Ovary (tissue), 7 donors: ENCODE measurements at regions not wholly inside any gene's neighbourhood (a gene's known extent, or its start where the extent isn't known, plus 50 kb on each side); places are given as distances from the start of the nearest gene placed in this dataset.

ENCODE experiments used
- DNase-seq, 5 donors: peaks; one replicate each; pipeline ENCODE4 v3.0.0-alpha.2; 2019 to 2020
- H3K27ac ChIP-seq, 2 donors: fragments of 200-600 bp; one replicate each; pipeline versions ENCODE4 v1.5.1 to v1.8.0; 2019 to 2022
- H3K27me3 ChIP-seq: fragments of 200-600 bp; one replicate; pipeline ENCODE4 v1.8.0; 2022
- H3K36me3 ChIP-seq: fragments of 200-600 bp; sonication (generic); one replicate; pipeline ENCODE4 v1.5.1; 2019
- H3K4me1 ChIP-seq: one replicate; pipeline ENCODE4 v1.8.1; 2013; ENCODE audit warnings: mild to moderate bottlenecking, moderate library complexity; ENCODE audit not compliant: insufficient read depth
- H3K4me3 ChIP-seq: fragments of 200-600 bp; sonication (generic); one replicate; pipeline ENCODE4 v1.5.1; 2017
- H3K9me3 ChIP-seq, 2 donors: fragments of 200-600 bp in 1 of 2; sonication (generic) in 1 of 2; one replicate each; pipeline versions ENCODE4 v1.5.1 to v1.8.1; 2013 to 2019; ENCODE audit warnings: mild to moderate bottlenecking in 1 of 2, moderate library complexity in 1 of 2
- CTCF ChIP-seq, 3 donors: fragments of 450-650 bp in 2 of 3; fragments of 200-600 bp in 1 of 3; IDR thresholded peaks; one replicate each; pipeline versions ENCODE4 v1.5.1 to v1.8.0; 2016 to 2022; ENCODE audit warnings: antibody characterized with exemption in 3 of 3, mild to moderate bottlenecking in 1 of 3
- EP300 ChIP-seq: sonication (generic); formaldehyde crosslinking; IDR thresholded peaks from one replicate; pipeline ENCODE4 v1.6.1; 2017; ENCODE audit warnings: antibody characterized with exemption
- POLR2A ChIP-seq: fragments of 450-650 bp; IDR thresholded peaks from one replicate; pipeline ENCODE4 v1.6.1; 2017; ENCODE audit warnings: antibody characterized with exemption, mild to moderate bottlenecking, moderate library complexity
- WGBS, 3 donors: extraction: QIAGEN DNeasy Blood & Tissue Kit in 1 of 3; methylation state at CpG; one replicate each; pipeline versions ENCODE4 v1.1.5 to v1.1.7; 2013 to 2017; 5-methylcytosine and 5-hydroxymethylcytosine counted together
- intact Hi-C, 4 donors: fragments of 100-400 bp; cut with DNase I; formaldehyde crosslinking; loops; one replicate each; pipeline versions ENCODE4 v1.11.0 to v1.15.1; 2022 to 2023
- donor health status: DM: no; HTN: no; CAD: no; lungs with moderate emphysema.
- donor health status: DM: no; HTN: no; CAD: no.
- donor health status: Bipolar disorder and iron deficiency.
- donor health status: DM: no; HTN: no; CAD: no.
- donor health status: DM: yes; HTN: yes; CAD: no.

DNA sequence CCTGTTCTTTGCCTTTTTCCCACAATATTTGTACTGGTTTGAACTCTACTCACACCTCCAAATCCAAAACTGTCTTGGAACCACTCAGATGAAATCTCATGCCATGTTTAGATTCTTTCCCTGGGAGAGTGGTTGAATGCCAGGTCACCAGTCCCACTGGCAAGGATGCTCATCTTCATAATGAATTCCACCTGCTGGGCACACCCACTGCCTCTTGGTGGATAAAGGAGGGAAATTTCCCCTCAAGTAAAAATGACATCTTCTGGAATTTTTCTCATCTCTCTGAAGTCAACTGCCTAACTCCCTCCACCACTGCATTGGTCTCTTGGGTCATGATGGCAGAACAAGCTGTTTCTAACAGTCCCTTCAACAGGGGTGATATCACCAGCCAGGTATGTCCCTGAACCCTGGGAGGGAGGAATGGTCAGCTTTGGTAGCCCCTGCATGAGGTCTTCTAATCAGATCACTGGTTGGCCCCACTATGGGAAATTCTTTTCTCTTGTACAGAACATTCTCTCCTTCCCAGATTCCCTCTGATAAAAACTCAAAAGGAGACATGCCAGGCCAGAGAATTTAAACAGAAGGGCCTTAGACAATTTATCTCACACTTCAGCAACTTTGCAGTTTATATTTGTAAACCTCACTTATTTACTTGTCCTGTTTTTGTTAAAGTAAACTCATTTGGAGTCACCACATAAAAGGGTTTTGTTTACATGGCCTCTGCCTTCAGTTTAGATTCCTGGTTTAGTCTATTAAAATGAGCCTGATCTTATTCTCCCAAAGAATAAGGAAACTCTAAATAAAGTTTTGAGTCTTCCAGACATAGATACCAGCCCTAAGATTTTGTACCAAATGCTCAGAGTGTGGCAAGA, 143.4 kb downstream of the WNT5A start:
- no peak overlapping the region for H3K27ac ChIP-seq
- no peaks in the 10 kb centered on the region for H3K27me3 ChIP-seq
- no peaks in the 10 kb centered on the region for H3K9me3 ChIP-seq
- no peak for DNase-seq
- H3K36me3 ChIP-seq = no peaks in the 10 kb centered on the region
- no peaks in the 10 kb centered on the region for H3K4me1 ChIP-seq
- no peak overlapping the region for H3K4me3 ChIP-seq
- TF ChIP-seq POLR2A (no peak), EP300 (no peak), CTCF (IDR thresholded peaks at IDR 0.05) (no peak)
- intact Hi-C loops = no loop called here

GRCh38 chr3:55341502-55342031, 145.5 kb downstream of the WNT5A start:
- 54 to 72% (median 70%) methylated on average over 3 of the region's 3 CpGs for WGBS, 3 donors
- H3K4me3 ChIP-seq = no peak overlapping the region
- H3K27ac ChIP-seq = no peak overlapping the region
- intact Hi-C loops = no loop called here
- no peak for DNase-seq
- no peaks in the 10 kb centered on the region for H3K27me3 ChIP-seq
- no peaks in the 10 kb centered on the region for H3K9me3 ChIP-seq
- no peaks in the 10 kb centered on the region for H3K4me1 ChIP-seq
- H3K36me3 ChIP-seq = no peaks in the 10 kb centered on the region
- TF ChIP-seq EP300 (no peak), CTCF (IDR thresholded peaks at IDR 0.05) (no peak), POLR2A (no peak)

DNA sequence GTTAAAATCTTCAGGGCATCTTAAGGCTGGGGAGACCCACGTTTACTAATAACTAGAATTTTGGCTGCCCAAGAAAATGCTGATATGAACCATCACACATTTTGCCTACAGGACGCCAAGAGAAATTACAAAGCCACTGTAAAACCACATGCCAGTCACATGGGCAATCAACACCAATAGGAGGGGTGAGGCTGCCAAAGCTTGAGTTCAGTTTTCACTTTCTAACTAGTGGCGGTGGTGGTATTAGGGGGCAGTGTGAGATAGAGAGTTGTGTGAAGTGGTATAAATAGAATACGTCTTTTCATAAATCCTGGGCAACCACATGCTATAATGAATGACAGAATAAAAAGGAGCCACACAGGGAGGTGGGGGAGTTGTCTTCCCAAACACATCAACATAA, 147.3 kb downstream of the WNT5A start:
- H3K4me1 ChIP-seq = no peaks in the 10 kb centered on the region
- H3K36me3 ChIP-seq = no peaks in the 10 kb centered on the region
- intact Hi-C loops = no loop called here
- H3K4me3 ChIP-seq = no peak overlapping the region
- no peak for DNase-seq
- H3K27me3 ChIP-seq = no peaks in the 10 kb centered on the region
- H3K9me3 ChIP-seq = no peaks in the 10 kb centered on the region
- 69 to 95% (median 85%) methylated on average over 4 of the region's 4 CpGs for WGBS, 3 donors
- TF ChIP-seq CTCF (IDR thresholded peaks at IDR 0.05) = no peak
- TF ChIP-seq EP300 = no peak
- no peak for TF ChIP-seq POLR2A
- no peak overlapping the region for H3K27ac ChIP-seq

GRCh38 chr3:55339390-55339789, 147.7 kb downstream of the WNT5A start:
- Histone ChIP-seq H3K27ac (no peak overlapping the region), H3K36me3 (no peaks in the 10 kb centered on the region), H3K4me3 (no peak overlapping the region), H3K4me1 (no peaks in the 10 kb centered on the region), H3K27me3 (no peaks in the 10 kb centered on the region), H3K9me3 (no peaks in the 10 kb centered on the region)
- intact Hi-C loops = no loop called here
- 93 to 94% (median 93%) methylated on average over 3 of the region's 3 CpGs for WGBS, 3 donors
- no peak for TF ChIP-seq EP300
- TF ChIP-seq POLR2A = no peak
- TF ChIP-seq CTCF (IDR thresholded peaks at IDR 0.05) = no peak
- DNase-seq = no peak
